ENCODE measurements at regions not wholly inside any gene's neighbourhood (a gene's known extent, or its start where the extent isn't known, plus 50 kb on each side); places are given as distances from the start of the nearest gene placed in this dataset.
A peak's percentile ranks its signal among the peaks of the same experiment; 100 is the strongest.

- WGBS, 2 donors (ENCODE audit: low coverage in 1 of 2): 0% methylated on average over 1 of the region's 1 CpG
- Histone ChIP-seq H3K27ac (peak overlapping the region in 1 of 4 donors; percentile 8), H3K4me3 (no peak overlapping the region), H3K9me3 (no peaks in the 10 kb centered on the region), H3K36me3 (no peaks in the 10 kb centered on the region), H3K27me3 (peaks cover 4% of the 10 kb centered on the region), H3K4me1 (no peaks in the 10 kb centered on the region)
- TF ChIP-seq, protein P1, sequence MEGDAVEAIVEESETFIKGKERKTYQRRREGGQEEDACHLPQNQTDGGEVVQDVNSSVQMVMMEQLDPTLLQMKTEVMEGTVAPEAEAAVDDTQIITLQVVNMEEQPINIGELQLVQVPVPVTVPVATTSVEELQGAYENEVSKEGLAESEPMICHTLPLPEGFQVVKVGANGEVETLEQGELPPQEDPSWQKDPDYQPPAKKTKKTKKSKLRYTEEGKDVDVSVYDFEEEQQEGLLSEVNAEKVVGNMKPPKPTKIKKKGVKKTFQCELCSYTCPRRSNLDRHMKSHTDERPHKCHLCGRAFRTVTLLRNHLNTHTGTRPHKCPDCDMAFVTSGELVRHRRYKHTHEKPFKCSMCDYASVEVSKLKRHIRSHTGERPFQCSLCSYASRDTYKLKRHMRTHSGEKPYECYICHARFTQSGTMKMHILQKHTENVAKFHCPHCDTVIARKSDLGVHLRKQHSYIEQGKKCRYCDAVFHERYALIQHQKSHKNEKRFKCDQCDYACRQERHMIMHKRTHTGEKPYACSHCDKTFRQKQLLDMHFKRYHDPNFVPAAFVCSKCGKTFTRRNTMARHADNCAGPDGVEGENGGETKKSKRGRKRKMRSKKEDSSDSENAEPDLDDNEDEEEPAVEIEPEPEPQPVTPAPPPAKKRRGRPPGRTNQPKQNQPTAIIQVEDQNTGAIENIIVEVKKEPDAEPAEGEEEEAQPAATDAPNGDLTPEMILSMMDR (IDR thresholded peaks at IDR 0.05): no peak
- no peak for TF ChIP-seq POLR2A (IDR thresholded peaks at IDR 0.05)
- no peak for TF ChIP-seq EP300 (IDR thresholded peaks at IDR 0.05)
- TF ChIP-seq POLR2AphosphoS5 (IDR thresholded peaks at IDR 0.05): no peak
- ATAC-seq: no peak
Measured at GRCh38 chr7:70997261-70997660, 134.7 kb upstream of the GALNT17 start.

GRCh38 chr7:71005109-71005508 lies 126.8 kb upstream of the GALNT17 start:
- whole genome bisulfite sequencing, 2 donors (ENCODE audit: low coverage in 1 of 2): 66 to 75% methylated on average over 5 of the region's 5 CpGs
- TF ChIP-seq POLR2A (IDR thresholded peaks at IDR 0.05): no peak
- TF ChIP-seq, protein P1 (IDR thresholded peaks at IDR 0.05): no peak
- no peak overlapping the region for H3K27ac ChIP-seq

GRCh38 chr7:71009636-71010035 lies 122.3 kb upstream of the GALNT17 start:
- Histone ChIP-seq H3K27ac (no peak overlapping the region), H3K9me3 (no peaks in the 10 kb centered on the region), H3K27me3 (peaks cover 4% of the 10 kb centered on the region), H3K36me3 (no peaks in the 10 kb centered on the region), H3K4me3 (no peak overlapping the region), H3K4me1 (no peaks in the 10 kb centered on the region)
- no peak for TF ChIP-seq EP300 (IDR thresholded peaks at IDR 0.05)
- TF ChIP-seq, protein P1 (IDR thresholded peaks at IDR 0.05): no peak
- no peak for TF ChIP-seq POLR2A (IDR thresholded peaks at IDR 0.05)
- TF ChIP-seq POLR2AphosphoS5 (IDR thresholded peaks at IDR 0.05): no peak
- ATAC-seq: no peak
- WGBS, 2 donors (ENCODE audit: low coverage in 1 of 2): 63 to 80% methylated on average over 1 to 2 of the region's 3 CpGs

More at GRCh38 chr7:71005109-71005508, 126.8 kb upstream of the GALNT17 start:
- Histone ChIP-seq H3K9me3 (no peaks in the 10 kb centered on the region), H3K36me3 (no peaks in the 10 kb centered on the region), H3K4me1 (no peaks in the 10 kb centered on the region), H3K4me3 (no peak overlapping the region), H3K27me3 (peaks cover 3% of the 10 kb centered on the region)
- no peak for ATAC-seq

DNA sequence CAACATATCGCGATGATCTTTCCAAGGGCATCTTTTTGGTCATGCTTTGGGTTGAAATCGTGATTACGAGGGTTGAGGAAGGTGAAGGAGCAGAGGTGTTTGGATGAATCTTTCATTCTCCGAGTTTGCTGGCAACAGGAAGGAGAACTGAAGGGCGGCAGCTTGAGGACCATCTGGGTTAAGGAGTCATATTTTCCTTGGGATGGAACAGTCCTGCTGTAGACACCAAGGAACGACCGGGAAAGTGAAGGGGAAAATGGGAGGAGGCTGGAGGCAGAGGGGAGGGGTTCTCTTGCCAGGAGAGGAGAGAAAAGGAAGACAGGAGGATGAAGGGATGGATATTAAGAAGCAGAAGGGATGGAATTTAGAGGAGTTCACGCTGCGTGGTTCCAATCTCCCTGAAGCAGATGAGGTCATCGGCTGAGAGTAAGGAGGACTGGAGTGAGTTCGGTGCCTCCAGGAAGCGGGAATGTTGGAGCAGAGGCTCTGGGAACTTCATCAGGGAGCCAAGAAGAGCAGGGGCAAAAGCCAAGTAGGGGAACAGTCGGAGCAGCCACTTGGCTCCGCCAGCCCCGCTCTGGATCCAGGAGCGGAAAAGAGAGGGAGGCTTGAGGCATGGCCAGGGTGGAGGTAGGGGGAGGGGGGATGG lies 116.6 kb upstream of the GALNT17 start:
- Histone ChIP-seq H3K4me3 (no peak overlapping the region), H3K27me3 (no peaks in the 10 kb centered on the region), H3K9me3 (no peaks in the 10 kb centered on the region), H3K36me3 (no peaks in the 10 kb centered on the region), H3K27ac (peak overlapping the region in 2 of 4 donors; percentile 1 to 19), H3K4me1 (peaks cover 0 to 12% (median 5%) of the 10 kb centered on the region in 3 donors)
- peak; percentile 59 for ATAC-seq
- no peak for TF ChIP-seq POLR2AphosphoS5 (IDR thresholded peaks at IDR 0.05)
- TF ChIP-seq, protein P1 (IDR thresholded peaks at IDR 0.05): no peak
- no peak for TF ChIP-seq EP300 (IDR thresholded peaks at IDR 0.05)
- no peak for TF ChIP-seq POLR2A (IDR thresholded peaks at IDR 0.05)
- 41 to 85% methylated on average over 8 to 17 of the region's 17 CpGs for WGBS, 2 donors (ENCODE audit: low coverage in 1 of 2)

- Histone ChIP-seq H3K9me3 (no peaks in the 10 kb centered on the region), H3K4me1 (peaks cover 0 to 12% (median 5%) of the 10 kb centered on the region in 3 donors), H3K27me3 (no peaks in the 10 kb centered on the region), H3K27ac (no peak overlapping the region), H3K36me3 (no peaks in the 10 kb centered on the region), H3K4me3 (no peak overlapping the region)
- ATAC-seq: no peak
- TF ChIP-seq, protein P1 (IDR thresholded peaks at IDR 0.05): no peak
- TF ChIP-seq POLR2A (IDR thresholded peaks at IDR 0.05) (no peak), EP300 (IDR thresholded peaks at IDR 0.05) (no peak), POLR2AphosphoS5 (IDR thresholded peaks at IDR 0.05) (no peak)
- WGBS, 2 donors (ENCODE audit: low coverage in 1 of 2): 50% methylated on average over 1 of the region's 2 CpGs; no CpG with 5 or more reads in 1 of the 2 donors
Measured at GRCh38 chr7:71016401-71016800, 115.5 kb upstream of the GALNT17 start.

All from gastroesophageal sphincter (tissue), 4 donors.